GM12891 (cell line): ENCODE measurements at regions not wholly inside any gene's neighbourhood (a gene's known extent, or its start where the extent isn't known, plus 50 kb on each side); places are given as distances from the start of the nearest gene placed in this dataset.

ENCODE experiments used
- POLR2A ChIP-seq: IDR thresholded peaks from 2 replicates; pipeline ENCODE4 v1.6.1; 2011; ENCODE audit warnings: low read depth, low read length, control low read depth
- POLR2AphosphoS5 ChIP-seq: IDR thresholded peaks from 2 replicates; pipeline ENCODE4 v1.6.1; 2011; ENCODE audit warnings: low read depth, low read length, control low read depth
- POU2F2 ChIP-seq: IDR thresholded peaks from 2 replicates; pipeline ENCODE4 v1.6.1; 2011; ENCODE audit warnings: low read depth, mild to moderate bottlenecking, control low read depth, low read length, moderate library complexity
- SPI1 ChIP-seq: IDR thresholded peaks from 2 replicates; pipeline ENCODE4 v1.6.1; 2011; ENCODE audit warnings: low read depth, low read length, control low read depth
- TAF1 ChIP-seq: IDR thresholded peaks from 2 replicates; pipeline ENCODE4 v1.6.1; 2011; ENCODE audit warnings: low read depth, low read length, control low read depth

GRCh38 chr2:195326537-195326936 lies 330.5 kb upstream of the SLC39A10 start:
- no peak for TF ChIP-seq POLR2AphosphoS5
- no peak for TF ChIP-seq TAF1
- TF ChIP-seq POLR2A = no peak
- no peak for TF ChIP-seq POU2F2
- no peak for TF ChIP-seq SPI1
